ENCODE measurements at regions not wholly inside any gene's neighbourhood (a gene's known extent, or its start where the extent isn't known, plus 50 kb on each side); places are given as distances from the start of the nearest gene placed in this dataset.
"Not testable (repeated sequence)": the region's sequence is repeated elsewhere in the genome, so short reads cannot be mapped to it uniquely, and the experiment has no call there.

DNA sequence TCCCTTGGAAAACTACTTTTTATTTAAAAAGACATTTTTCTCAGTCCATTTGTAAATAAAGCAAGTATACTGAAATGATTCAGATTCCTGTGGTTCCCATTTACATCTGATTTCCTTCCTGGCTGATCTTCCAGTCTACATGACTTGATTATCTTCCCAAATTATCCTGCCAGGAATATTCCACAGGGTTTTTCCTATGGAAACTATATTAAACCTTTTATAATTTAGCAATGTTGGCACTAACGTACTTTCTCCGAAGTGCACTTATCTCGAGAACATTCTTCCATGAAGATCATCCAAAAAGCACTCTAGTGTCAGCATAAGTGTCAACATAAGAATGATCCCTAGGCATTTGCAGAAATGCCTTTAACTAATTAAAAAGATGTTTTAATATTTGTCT, 347.7 kb upstream of the KIF2B start:
- no peak for DNase-seq

DNA sequence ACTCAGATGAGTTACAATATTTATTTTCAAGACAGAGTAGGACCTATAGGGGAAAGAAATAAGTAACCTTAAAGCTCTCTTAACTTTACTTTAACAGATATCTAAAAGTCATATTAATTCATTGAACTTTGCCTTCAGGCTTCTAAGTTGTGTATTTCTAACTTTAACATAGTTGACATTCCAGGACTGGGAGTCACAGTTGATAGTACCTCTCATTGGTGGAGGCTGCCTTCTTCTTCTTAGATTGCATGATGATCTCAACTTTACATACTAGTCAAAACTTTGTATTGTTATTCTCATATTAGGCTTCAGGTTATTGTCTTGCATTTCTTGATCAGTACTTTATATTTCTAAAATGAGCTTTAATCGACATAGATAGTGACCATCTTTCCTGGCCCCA, 350.1 kb upstream of the KIF2B start:
- DNase-seq, result no peak

DNA sequence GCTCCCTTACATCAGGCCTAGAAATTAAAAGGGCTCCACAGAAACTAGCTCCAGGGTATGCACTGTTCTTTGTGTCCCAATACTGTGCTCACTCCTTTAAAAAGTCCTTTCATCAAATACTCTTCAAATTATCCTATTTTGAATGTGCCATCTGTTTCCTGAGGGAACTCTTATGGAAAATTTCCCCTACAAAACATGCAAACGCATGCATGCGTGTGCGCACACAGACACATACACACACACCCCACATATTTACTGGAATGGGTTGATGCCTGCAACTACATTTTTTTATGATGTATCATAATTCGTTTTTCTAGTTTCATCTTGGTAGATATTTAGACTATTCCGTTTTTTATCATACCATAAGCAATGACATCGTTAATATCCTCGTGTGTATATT, 351.2 kb upstream of the KIF2B start:
- no peak for DNase-seq

DNA sequence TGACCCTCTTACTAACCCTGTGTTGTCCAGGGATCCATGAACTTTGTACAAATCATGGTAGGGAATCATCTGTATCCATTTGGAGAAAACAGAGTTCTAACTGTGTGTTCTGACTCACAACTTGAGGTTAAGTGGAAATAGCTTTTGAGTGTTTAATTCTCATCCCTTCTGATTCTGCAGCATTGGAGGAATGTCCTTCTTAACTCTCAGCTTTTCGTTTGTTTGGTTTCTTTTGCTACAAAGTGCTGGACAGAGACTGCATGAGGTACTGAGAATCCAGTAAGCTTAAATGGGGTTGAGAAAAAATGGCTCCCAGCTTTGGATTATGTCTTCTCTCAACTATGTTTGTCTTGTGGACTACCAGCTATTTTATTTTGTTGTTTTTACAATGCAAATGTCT, 352.1 kb upstream of the KIF2B start:
- DNase-seq, result no peak

DNA sequence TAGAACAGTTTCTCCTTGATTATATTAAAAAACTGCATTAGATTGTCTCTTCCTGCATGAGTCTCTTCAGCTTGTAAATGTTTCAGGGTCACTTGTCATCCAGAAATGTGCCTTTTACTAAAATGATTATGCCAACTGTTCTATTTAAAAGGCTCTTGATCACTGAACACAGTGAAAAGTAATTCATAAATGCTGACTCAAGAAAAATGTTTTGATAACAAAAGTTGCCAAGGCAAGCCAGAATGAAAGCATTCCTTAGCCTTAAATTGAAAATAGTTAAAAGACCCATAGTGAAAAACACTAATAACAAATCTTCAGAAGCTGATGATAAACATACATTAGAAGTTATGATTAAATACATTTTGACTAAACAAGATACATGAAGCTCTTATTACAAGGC, 356.0 kb upstream of the KIF2B start:
- no peak for DNase-seq

DNA sequence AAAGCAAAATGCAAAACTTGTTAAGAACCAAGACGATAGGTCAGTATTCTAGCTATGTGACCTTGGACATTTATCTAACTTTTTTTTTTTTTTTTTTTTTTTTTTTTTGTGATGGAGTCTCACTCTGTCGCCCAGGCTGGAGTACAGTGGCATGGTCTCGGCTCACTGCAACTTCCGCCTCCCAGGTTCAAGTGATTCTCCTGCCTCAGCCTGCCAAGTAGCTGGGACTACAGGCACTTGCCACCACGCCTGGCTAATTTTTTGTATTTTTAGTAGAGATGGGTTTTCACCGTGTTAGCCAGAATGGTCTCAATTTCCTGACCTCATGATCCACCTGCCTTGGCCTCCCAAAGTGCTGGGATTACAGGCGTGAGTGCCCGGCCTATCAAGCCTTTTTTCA, 358.3 kb upstream of the KIF2B start:
- not testable (repeated sequence) for DNase-seq

DNA sequence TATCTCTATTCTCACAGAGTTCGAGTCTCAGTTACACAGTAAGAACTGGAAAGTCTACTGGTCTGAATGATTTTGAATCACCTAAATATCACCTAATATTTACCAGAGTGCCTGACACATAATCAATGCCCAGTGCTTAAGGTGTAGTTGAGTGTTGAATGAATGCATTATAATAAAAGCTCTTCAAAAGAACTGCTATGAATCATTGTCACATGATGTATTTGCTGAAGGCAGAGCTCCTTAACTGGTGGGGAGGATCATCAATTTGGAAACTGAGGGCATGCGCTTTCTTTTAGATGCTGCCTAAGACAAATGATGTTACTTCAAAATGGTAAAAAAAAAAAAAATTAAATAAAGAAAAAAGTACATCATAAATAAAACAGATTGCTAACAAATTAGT, 359.4 kb upstream of the KIF2B start:
- DNase-seq, result no peak

DNA sequence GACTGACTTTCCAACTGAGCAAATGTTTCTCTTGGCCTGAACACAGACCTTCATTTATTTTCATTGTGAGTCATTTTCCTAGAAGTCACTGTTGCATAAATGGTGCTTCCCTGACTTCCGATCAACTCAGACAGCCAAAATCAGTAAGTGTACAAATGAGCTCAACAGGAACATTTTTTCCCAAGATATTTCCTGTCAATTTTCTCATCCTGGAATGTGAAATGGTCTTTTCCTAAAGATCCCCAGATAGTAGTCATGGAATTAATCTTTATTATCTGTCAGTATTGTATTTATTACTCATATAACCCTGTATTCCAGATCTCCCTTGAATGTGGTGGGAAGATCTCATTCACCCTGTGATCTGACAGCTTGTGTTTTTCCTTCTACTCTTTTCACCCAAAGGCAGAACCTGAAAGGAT, 360.3 kb upstream of the KIF2B start:
- DNase-seq, result no peak

DNA sequence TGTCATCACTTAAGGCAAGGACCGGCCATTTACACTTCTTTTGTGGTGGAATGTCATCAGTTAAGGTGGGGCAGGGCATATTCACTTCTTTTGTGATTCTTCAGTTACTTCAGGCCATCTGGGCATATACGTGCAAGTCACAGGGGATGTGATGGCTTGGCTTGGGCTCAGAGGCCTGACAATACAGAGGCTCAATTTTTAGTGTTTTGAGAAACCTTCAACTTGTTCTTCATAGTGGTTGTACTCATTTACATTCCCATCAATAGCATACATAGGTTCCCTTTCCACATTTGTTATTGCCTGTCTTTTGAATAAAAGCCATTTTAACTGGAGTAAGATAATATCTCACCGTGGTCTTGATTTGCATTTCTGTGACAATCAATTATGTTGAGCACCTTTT, 366.8 kb upstream of the KIF2B start:
- DNase-seq, result not testable (repeated sequence)

DNA sequence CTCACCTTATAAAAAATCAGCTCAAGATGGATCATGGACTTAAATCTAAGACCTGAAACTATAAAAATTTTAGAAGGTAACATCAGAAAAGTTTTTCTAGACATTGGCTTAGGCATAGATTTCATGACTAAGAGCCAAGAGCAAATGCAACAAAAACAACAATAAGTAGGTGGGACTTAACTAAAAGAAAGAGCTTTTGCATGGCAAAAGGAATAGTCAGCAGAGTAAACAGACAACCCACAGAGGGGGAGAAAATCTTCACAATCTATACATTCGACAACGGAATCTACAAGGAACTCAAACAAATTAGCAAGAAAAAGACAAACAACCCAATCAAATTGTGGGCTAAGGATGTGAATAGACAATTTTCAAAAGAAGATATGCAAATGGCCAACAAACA, 368.4 kb upstream of the KIF2B start:
- no peak for DNase-seq

DNA sequence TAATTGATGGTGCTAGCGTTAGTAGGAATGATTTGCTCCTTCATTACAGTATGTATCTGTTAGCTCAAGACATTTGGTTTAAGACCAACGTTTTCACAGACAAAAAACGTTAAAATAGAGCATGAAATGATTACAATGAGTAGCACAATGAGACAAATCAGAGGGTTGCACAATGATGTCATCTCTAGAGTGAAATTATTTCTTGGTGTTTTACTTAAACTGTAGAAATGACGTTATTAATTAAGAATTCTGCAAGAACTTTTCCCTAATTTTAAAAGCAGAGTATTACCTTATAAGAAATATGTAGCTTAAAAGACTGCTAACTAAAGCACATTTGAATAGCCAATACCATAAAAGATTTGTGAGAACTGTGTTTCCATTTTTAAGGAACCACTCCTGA, 373.4 kb upstream of the KIF2B start:
- no peak for DNase-seq

DNA sequence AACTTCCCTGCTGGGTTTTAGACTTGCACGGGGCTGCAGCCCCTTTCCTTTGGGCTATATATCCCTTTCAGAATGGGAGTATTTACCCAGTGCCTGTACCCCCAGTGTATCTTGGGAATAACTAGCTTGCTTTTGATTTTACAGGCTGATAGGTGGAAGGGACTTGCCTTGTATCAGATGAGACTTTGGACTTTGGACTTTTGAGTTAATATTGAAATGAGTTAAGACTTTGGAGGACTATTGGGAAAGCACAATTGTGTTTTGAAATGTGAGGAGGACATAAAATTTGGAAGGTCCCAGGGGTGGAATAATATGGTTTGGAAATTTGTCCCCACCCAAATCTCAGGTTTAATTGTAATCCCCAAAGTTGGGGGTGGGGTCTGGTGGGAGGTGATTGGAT, 393.8 kb upstream of the KIF2B start:
- DNase-seq, result no peak

DNA sequence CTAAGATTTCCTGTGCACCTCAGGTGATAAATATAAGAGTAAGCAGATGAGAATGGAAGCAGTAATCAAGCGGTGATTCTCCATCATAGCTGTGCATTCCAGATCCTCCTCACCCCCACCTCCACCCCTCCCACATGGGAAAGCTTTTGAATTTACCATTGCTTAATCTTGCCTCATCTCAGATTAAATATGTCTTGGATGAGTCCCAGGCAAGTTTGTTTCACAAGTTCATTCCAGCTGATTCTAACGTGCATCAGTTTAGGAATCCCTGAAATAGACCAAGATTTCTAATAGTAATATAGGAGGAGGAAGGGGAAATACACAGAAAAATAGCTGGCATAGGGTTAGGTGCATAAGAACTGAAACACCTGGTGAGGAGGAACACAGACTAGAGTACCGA, 396.2 kb upstream of the KIF2B start:
- no peak for DNase-seq

DNA sequence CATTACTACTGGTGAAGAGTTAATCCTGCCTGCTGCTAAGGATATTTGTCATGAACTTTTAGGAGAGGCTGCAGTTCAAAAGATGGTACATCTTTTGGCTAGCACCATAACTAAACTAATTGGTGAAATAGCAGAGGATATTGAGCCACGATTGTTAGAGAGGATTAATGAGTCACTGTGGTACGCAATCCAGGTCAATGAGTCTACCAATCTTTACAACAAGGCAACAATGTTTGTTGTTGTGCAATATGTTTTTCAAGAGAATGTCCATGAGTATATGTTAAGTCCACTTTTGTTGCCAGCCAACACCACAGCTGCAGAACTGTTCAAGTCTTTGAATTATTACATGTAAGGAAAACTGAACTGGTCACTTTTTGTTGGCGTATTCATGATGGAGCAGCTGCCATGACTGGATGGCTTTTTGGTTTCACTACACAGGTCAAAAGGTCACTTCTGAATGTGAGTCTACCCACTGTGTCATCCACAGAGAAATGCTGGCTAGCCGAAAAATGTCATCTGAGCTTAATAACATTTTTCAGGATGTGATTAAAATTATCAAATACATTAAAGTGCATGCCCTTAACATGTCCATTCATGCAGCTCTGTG, 402.6 kb upstream of the KIF2B start:
- no peak for DNase-seq

DNA sequence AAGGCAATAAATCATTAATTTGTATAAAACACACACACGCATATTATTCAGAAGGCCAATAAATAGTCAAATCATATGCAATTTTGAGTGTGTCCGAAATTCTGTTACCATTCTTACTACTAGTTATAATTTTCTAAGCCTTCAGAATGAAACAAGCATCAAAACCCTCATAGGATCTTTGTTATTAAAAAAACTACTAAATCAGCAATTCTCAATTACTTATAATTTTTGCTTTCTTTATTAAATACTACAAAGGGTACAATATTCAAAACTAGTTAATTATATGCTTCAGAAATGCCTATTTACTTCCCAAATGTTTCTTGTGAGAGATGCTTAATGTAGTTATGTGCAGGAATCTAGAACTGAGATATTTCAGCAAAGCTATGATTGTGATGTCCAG, 413.1 kb upstream of the KIF2B start:
- no peak for DNase-seq

DNA sequence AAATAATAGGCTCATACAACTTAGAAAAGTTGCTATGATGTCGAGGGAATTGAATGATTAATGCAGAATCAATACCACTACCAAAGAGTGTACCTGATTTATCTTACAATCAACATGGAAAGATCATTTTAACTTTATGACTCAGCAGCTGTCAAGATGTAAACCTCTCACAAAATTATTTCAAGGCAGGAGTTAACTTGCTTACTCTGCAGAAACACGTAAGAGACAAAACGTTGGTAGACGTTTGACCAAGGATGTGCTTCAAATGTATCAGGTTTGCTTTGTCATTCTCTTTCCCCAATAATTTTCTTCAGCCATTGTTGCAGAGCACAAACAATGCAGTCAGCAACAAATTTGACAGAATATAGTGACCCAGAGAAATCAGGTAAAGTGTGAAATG, 415.8 kb upstream of the KIF2B start:
- no peak for DNase-seq

DNA sequence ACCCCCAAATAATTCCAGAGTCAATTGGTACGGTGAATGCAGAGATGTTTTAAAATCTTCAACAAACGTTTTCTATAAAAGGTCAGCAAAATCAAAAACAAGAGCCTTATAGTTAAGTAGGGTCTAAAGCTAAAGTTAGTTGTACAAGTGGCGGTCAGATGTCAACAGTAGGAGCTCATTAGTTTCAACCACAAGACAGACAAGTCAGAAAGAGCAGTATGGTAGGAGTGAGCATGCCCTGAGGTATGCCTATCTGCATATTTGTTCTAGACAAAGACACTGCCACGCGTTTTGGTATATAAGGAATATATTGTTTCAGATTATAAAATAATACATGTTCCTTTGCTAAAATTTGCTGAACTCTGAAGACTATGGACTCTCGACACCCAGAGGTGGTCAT, 431.5 kb upstream of the KIF2B start:
- DNase-seq, result no peak

DNA sequence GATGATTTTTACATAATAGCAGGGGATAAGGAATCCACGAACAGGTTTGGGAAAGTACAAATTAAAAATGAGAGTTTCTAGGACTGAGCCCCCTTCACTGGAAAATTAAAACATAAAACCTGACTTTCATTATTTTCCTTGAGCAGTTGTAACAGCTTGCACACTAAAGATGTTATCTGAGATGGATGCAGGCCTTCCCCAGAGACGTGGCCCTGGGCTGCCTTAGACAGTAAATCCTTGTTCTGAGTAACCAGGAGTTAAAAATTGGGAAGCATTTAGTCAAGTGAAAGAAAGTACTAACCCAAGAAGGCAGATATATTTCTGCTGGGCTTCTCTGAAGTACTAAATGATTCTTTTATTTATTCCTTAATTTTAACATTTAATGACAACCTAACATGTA, 432.2 kb upstream of the KIF2B start:
- DNase-seq, result no peak

DNA sequence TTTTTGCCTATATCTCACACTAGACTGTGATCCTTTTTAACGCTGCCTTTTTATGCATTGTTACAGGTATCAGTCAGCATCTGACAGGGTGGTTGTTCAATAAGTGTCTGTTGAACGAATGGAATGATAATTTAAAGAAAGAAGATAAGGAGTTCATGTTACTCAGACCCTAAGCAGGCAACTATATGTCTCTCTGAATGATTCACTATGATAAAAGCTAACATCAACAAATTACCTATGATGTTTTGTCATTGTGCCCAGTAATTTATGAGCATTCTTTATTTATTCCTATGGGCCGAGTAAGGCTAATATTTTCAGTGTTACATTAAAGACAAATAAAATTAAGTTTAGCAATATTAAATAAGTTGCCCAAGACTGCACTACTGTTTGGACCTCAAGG, 435.0 kb upstream of the KIF2B start:
- DNase-seq, result no peak

DNA sequence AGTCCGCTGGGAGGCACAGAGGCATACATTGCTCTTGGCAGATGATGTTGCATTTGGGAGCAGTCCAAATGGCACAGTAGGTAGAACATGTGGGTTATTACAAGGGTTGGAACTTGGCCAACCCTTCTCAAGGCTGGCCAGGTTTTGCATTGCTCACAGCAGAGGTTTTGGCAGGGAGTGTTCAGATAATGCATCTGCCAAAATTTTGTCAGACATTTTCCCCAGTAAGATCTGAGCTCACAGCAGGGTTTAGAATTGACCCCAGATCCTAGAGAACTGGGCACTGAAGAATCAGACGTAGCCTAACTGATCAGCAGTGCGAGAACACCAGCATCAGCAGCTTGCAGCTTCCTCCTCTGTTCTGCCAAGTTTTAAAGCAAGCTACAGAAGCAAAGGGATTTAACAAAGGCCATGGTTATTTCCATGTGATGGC, 468.8 kb upstream of the KIF2B start:
- no peak for DNase-seq

DNA sequence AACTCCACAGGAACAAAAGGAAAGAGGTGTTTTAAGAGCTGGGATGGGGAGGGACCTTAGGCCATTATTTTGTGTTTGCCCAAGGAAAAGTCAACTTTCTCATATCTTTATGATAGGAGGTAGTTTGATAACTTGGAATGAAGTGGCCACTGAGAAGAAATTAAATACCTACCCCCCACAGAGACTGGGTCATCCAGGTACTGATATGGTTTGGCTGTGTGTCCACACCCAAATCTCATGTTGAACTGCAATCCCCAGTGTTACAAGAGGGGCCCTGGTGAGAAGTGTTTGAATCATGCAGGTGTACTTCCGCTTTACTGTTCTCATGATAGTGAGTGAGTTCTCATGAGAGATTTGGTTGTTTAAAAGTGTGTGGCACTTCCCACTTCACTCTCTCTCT, 477.9 kb upstream of the KIF2B start:
- DNase-seq, result no peak

DNA sequence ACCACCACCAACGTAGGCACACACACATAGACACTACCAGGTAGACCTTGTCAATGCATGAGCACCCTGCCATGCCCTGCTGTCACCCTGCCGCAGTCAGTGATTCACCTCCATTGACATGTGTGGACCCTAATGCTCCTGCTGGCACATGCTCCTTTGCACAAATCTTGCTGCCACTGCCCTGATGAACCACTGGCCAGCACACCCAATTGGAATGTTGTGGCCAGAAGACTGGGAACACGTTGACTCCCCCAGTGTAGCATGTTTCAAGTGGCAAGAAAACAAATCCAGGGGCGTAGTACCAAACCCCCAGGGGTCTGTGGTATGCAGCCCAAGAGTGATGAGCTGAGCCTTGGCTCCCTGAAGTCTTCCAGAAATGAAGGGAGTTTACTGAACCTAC, 486.4 kb upstream of the KIF2B start:
- DNase-seq, result no peak

DNA sequence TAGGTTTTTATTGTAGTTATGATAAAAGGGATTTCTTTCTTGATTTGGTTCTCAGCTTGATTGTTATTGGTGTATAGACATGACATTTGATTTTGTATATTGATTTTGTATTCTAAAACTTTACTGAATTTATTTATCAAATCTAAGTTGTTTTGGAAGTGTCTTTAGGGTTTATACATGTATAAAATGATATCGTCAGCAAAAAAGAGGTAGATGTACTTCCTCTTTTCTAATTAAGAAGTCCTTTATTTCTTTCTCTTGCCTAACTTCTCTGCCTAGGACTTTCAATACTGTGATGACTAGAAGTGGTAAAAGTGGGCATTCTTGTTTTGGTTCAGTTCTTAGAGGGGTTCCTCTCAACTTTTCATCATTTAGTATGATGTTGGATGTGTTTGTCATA, 487.3 kb upstream of the KIF2B start:
- DNase-seq, result no peak

DNA sequence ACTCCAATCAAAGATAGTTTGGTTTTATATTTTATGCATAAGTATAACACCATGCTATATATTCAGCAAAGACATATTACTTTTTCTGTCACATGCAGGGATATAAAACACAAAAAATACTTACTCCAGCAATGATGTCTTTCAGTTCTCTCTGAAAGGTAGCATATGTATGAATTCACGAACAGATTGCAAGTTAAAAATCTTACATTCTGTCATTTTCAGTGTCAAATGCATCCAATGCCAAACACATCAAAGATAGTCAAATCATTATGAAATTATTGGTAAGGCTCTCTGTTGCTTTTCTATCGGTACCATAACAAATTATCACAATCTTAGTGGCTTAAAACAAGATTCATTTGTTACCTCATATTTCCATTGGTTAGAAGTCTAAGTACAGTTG, 492.0 kb upstream of the KIF2B start:
- no peak for DNase-seq

DNA sequence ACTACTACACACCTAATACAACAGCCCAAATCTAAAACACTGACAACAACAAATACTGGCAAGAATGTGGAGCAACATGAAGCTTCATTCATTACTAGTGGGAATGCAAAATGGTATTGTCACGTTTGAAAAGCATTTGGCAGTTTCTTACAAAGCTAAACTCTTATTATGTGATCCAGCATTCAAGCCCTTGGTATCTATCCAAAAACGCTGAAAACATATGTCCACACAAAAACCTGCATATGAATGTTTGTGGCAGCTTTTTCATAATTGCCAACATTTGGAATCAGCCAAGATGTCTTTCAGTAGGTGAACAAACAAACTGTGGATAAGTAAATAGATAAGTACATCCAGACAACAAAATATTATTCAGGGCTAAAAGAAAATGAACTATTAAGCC, 501.1 kb upstream of the KIF2B start:
- no peak for DNase-seq

DNA sequence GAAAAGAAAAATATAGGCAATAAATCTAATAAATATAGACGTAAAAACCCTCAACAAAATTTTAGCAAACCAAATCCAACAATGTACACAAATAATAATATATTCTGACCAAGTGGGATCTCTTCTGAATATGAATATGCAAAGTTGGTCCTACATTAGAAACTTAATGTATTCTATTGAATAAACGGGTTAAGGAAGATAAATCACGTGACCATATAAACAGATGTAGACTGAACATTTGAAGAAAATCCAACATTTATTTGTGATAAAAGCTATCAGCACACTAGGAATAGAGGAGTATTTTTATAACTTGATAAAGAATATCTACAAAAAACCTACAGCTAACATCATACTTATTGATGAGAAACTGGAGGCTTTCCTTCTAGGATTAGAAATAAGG, 502.8 kb upstream of the KIF2B start:
- no peak for DNase-seq

Measured in cortex of kidney (tissue), 1 donor.